Keratinocyte (primary cell): ENCODE measurements at regions not wholly inside any gene's neighbourhood (a gene's known extent, or its start where the extent isn't known, plus 50 kb on each side); places are given as distances from the start of the nearest gene placed in this dataset.
"Not testable (repeated sequence)": the region's sequence is repeated elsewhere in the genome, so short reads cannot be mapped to it uniquely, and the experiment has no call there.

Source experiments
- DNase-seq: peaks from one replicate; pipeline ENCODE4 v3.0.0-alpha.2; 2011; ENCODE audit warnings: low read depth, missing footprints, low spot score
- FAIRE-seq: peaks from 2 replicates; lab custom pipeline; 2011; peaks lifted over from hg19 to GRCh38; lab: Jason Lieb, UNC
- H2AFZ ChIP-seq: 2 replicates; pipeline ENCODE4 v1.6.0; 2012; ENCODE audit warnings: low read length, control low read depth, inconsistent platforms; ENCODE audit not compliant: control insufficient read depth
- H3K27ac ChIP-seq: 2 replicates; pipeline ENCODE4 v1.5.1; 2011; ENCODE audit warnings: low read length; ENCODE audit not compliant: control insufficient read depth, insufficient read depth
- H3K27me3 ChIP-seq: 3 replicates; pipeline ENCODE4 v1.6.0; 2011; ENCODE audit warnings: low read length; ENCODE audit not compliant: control insufficient read depth, insufficient read depth; ENCODE audit errors: extremely low read depth
- H3K36me3 ChIP-seq, 2 experiments: 2 replicates in 1 of 2; 3 replicates in 1 of 2; pipeline ENCODE4 v1.5.1; 2011; ENCODE audit warnings: low read length in 2 of 2, mild to moderate bottlenecking in 1 of 2; ENCODE audit not compliant: control insufficient read depth in 2 of 2, insufficient read depth in 2 of 2; ENCODE audit errors: extremely low read depth in 1 of 2
- H3K4me1 ChIP-seq: 3 replicates; pipeline ENCODE4 v1.5.1; 2011; ENCODE audit warnings: low read length; ENCODE audit not compliant: control insufficient read depth, insufficient read depth; ENCODE audit errors: extremely low read depth
- H3K4me2 ChIP-seq: 3 replicates; pipeline ENCODE4 v1.6.0; 2011; ENCODE audit warnings: low read depth, low read length; ENCODE audit not compliant: control insufficient read depth, insufficient read depth; ENCODE audit errors: extremely low read depth
- H3K4me3 ChIP-seq, 3 experiments: fragments of 200-600 bp in 1 of 3; sonication (generic) in 1 of 3; 2 replicates in 2 of 3; 3 replicates in 1 of 3; pipeline ENCODE4 v1.5.1; 2011 to 2016; ENCODE audit warnings: low read length in 3 of 3, mild to moderate bottlenecking in 3 of 3, control low read depth in 2 of 3, inconsistent platforms in 1 of 3, low read depth in 1 of 3, mixed read lengths in 1 of 3, mixed run types in 1 of 3, moderate library complexity in 1 of 3; ENCODE audit not compliant: control insufficient read depth in 2 of 3, insufficient read depth in 2 of 3; ENCODE audit errors: extremely low read depth in 1 of 3
- H3K79me2 ChIP-seq: 2 replicates; pipeline ENCODE4 v1.6.0; 2012; ENCODE audit warnings: low read length; ENCODE audit not compliant: control insufficient read depth, insufficient read depth
- H3K9ac ChIP-seq: 3 replicates; pipeline ENCODE4 v1.6.0; 2011; ENCODE audit warnings: low read length; ENCODE audit not compliant: control insufficient read depth, insufficient read depth; ENCODE audit errors: extremely low read depth
- H3K9me1 ChIP-seq: 3 replicates; pipeline ENCODE4 v1.6.0; 2011; ENCODE audit warnings: low read length; ENCODE audit not compliant: control insufficient read depth, insufficient read depth; ENCODE audit errors: extremely low read depth
- H3K9me3 ChIP-seq: 2 replicates; pipeline ENCODE4 v1.5.1; 2012; ENCODE audit warnings: low read depth, low read length; ENCODE audit not compliant: control insufficient read depth
- H4K20me1 ChIP-seq: 3 replicates; pipeline ENCODE4 v1.6.0; 2011; ENCODE audit warnings: low read length; ENCODE audit not compliant: control insufficient read depth, insufficient read depth; ENCODE audit errors: extremely low read depth
- EZH2 ChIP-seq: IDR thresholded peaks from one replicate; pipeline ENCODE4 v1.6.1; 2012; ENCODE audit warnings: inconsistent platforms, mild to moderate bottlenecking, low read length, moderate library complexity
- dilution Hi-C: fragments of 300-500 bp; cut with MboI; formaldehyde crosslinking; loops from one replicate; pipeline ENCODE4 v1.7.0; 2020; ENCODE audit warnings: low sequenced_read_pairs; ENCODE audit not compliant: extremely low pct_ligation_motif_present
- TF ChIP-seq, protein P1 (sequence below), 3 experiments: IDR thresholded peaks in 1 of 3; conservative IDR thresholded peaks in 1 of 3; optimal IDR thresholded peaks in 1 of 3; 2 replicates in 2 of 3; 3 replicates in 1 of 3; pipeline versions ENCODE3 to v1.5.1; 2011; ENCODE audit warnings: low read length in 3 of 3, mild to moderate bottlenecking in 3 of 3, moderate library complexity in 2 of 3, control low read depth in 1 of 3, inconsistent platforms in 1 of 3; ENCODE audit not compliant: insufficient read depth in 2 of 3; ENCODE audit errors: extremely low read depth in 1 of 3

DNA sequence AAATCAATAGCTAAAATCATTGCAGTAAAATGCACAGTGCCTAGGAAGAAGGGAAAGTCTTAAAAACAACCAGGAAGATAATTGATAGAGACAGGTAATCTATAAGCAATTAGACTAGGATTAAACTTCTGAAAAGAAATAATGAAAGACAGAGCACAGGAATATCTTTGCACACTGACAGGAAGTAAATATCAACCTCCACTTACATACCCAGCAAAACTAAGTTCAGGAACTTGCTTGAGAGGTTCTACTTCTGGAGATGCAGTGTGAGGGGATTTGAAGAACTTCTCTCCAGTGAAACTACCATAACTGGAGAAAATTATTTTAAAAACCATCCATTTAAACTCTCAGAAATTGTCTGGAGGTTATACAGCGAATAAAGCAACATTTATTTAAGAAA is 104.1 kb downstream of the EHF start:
- FAIRE-seq: no peak
- DNase-seq: no peak
- Histone ChIP-seq H3K4me2 (no peak overlapping the region), H3K9me3 (no peaks in the 10 kb centered on the region), H3K9me1 (no peaks in the 10 kb centered on the region), H4K20me1 (no peaks in the 10 kb centered on the region), H3K9ac (no peak overlapping the region), H3K4me3 (no peak overlapping the region), H3K4me1 (no peaks in the 10 kb centered on the region), H3K27ac (no peak overlapping the region), H2AFZ (no peak overlapping the region), H3K36me3 (no peaks in the 10 kb centered on the region), H3K79me2 (no peaks in the 10 kb centered on the region), H3K27me3 (no peaks in the 10 kb centered on the region)
- dilution Hi-C loops: no loop called here
- TF ChIP-seq EZH2: no peak

DNA sequence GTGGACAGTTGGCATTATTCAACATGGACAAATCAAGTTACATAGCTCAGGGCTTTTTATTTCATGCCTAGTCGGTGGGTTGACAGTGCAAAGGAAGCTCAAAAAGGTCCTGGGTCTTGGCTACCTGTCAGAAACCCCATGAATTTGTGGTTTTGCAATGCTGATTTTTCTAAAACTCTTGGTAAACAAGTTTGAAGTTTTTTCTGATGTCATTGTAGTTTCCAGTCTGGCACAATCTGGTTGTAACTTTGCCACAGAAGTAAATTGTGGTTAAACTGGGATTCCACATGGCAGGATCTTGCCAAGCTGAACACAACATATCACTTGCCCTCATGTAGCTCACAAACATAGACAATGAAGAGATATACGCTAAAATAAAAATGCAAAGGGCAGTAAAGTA is 100.8 kb downstream of the EHF start:
- H3K27me3 ChIP-seq: no peaks in the 10 kb centered on the region
- no peak overlapping the region for H3K27ac ChIP-seq
- H3K4me3 ChIP-seq: no peak overlapping the region
- no peaks in the 10 kb centered on the region for H4K20me1 ChIP-seq
- no peak overlapping the region for H2AFZ ChIP-seq
- TF ChIP-seq EZH2: no peak
- TF ChIP-seq, protein P1, sequence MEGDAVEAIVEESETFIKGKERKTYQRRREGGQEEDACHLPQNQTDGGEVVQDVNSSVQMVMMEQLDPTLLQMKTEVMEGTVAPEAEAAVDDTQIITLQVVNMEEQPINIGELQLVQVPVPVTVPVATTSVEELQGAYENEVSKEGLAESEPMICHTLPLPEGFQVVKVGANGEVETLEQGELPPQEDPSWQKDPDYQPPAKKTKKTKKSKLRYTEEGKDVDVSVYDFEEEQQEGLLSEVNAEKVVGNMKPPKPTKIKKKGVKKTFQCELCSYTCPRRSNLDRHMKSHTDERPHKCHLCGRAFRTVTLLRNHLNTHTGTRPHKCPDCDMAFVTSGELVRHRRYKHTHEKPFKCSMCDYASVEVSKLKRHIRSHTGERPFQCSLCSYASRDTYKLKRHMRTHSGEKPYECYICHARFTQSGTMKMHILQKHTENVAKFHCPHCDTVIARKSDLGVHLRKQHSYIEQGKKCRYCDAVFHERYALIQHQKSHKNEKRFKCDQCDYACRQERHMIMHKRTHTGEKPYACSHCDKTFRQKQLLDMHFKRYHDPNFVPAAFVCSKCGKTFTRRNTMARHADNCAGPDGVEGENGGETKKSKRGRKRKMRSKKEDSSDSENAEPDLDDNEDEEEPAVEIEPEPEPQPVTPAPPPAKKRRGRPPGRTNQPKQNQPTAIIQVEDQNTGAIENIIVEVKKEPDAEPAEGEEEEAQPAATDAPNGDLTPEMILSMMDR (optimal IDR thresholded peaks at IDR 0.05 in 1 of 3, IDR thresholded peaks at IDR 0.05 in 1 of 3, conservative IDR thresholded peaks at IDR 0.05 in 1 of 3; ENCODE audit: extremely low read depth in 1 of 3, insufficient read depth in 2 of 3, low read length in 3 of 3): no peak
- DNase-seq (no peak), FAIRE-seq (no peak)
- no peak overlapping the region for H3K9ac ChIP-seq
- H3K4me2 ChIP-seq: no peak overlapping the region
- H3K4me1 ChIP-seq: no peaks in the 10 kb centered on the region
- H3K9me3 ChIP-seq: no peaks in the 10 kb centered on the region
- no peaks in the 10 kb centered on the region for H3K36me3 ChIP-seq
- H3K9me1 ChIP-seq: no peaks in the 10 kb centered on the region
- no peaks in the 10 kb centered on the region for H3K79me2 ChIP-seq
- dilution Hi-C loops: no loop called here

DNA sequence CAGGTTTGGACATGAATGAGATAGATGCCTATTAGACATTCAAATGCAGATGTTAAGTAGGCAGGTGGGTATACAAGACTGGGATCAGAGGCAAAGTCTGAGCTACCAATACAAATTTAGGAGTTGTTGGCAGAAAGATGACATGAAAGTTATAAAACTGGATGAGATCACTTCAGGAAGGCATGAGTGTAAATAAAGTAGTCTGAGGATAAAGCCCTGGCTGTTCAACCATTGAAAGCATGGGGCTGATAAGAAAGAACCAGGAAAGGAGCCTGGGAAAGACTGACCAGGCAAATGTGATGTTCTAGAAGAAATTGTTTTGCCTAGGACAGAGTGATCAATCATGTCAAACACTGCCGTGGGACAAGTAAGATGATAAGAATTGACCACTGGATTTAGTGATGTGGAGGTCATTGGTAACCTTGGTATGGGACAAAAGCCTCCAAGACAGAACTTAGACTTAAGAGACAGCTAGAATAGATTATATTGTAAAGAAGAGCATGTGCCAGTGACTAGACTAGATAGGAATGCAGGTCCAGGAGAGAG is 98.5 kb downstream of the EHF start:
- Histone ChIP-seq H3K9me1 (no peaks in the 10 kb centered on the region), H2AFZ (no peak overlapping the region), H3K27ac (no peak overlapping the region), H4K20me1 (no peaks in the 10 kb centered on the region), H3K4me1 (no peaks in the 10 kb centered on the region), H3K36me3 (no peaks in the 10 kb centered on the region), H3K4me3 (no peak overlapping the region), H3K4me2 (no peak overlapping the region), H3K9ac (no peak overlapping the region), H3K27me3 (no peaks in the 10 kb centered on the region), H3K79me2 (no peaks in the 10 kb centered on the region), H3K9me3 (no peaks in the 10 kb centered on the region)
- dilution Hi-C loops: no loop called here
- DNase-seq (no peak), FAIRE-seq (no peak)
- TF ChIP-seq EZH2: no peak
- TF ChIP-seq, protein P1 (optimal IDR thresholded peaks at IDR 0.05 in 1 of 3, IDR thresholded peaks at IDR 0.05 in 1 of 3, conservative IDR thresholded peaks at IDR 0.05 in 1 of 3; ENCODE audit: extremely low read depth in 1 of 3, insufficient read depth in 2 of 3, low read length in 3 of 3): no peak

DNA sequence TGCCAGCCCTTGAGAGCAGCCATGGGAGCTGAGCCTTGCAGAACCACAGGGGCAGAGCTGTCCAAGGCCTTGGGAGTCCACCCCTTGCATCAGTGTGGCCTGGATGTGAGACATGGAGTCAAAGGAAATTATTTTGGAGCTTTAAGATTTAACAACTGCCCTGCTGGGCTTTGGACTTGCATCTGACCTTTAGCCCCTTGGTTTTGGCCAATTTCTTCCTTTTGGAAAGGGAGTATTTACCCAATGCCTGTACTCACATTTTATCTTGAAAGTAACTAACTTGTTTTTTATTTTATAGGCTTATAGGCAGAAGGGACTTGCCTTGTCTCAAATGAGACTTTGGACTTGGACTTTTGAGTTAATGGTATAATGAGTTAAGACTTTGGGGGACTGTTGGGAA is 92.7 kb downstream of the EHF start:
- dilution Hi-C loops, H3K27me3 ChIP-seq, H3K79me2 ChIP-seq, H4K20me1 ChIP-seq, H3K36me3 ChIP-seq, H3K9ac ChIP-seq, H3K9me1 ChIP-seq, FAIRE-seq, DNase-seq, H3K4me2 ChIP-seq, H3K27ac ChIP-seq, H3K4me1 ChIP-seq, H3K4me3 ChIP-seq, H2AFZ ChIP-seq, H3K9me3 ChIP-seq: not testable (repeated sequence)
